ENCODE measurements at regions not wholly inside any gene's neighbourhood (a gene's known extent, or its start where the extent isn't known, plus 50 kb on each side); places are given as distances from the start of the nearest gene placed in this dataset.

- Histone ChIP-seq H3K9me2 (replicated peaks; ENCODE audit: insufficient read depth, low read length) (no peaks in the 10 kb centered on the region), H3K79me2 (ENCODE audit: low read length) (no peaks in the 10 kb centered on the region), H3K9me3 (ENCODE audit: low read length) (peaks cover 48% of the 10 kb centered on the region), H3K27me3 (ENCODE audit: low read length) (no peaks in the 10 kb centered on the region), H3K36me3 (ENCODE audit: insufficient read depth, low read length) (no peaks in the 10 kb centered on the region), H3K9ac (ENCODE audit: low read length) (no peak overlapping the region), H3K4me3 (ENCODE audit: low read length) (no peak overlapping the region), H3K27ac (ENCODE audit: low read length) (no peak overlapping the region), H4K20me1 (ENCODE audit: insufficient read depth, low read depth, low read length) (no peaks in the 10 kb centered on the region), H3K4me2 (ENCODE audit: low read depth, low read length, poor library complexity, severe bottlenecking) (no peak overlapping the region), H2AFZ (ENCODE audit: low read length) (no peak overlapping the region), H3K4me1 (ENCODE audit: low read length) (no peaks in the 10 kb centered on the region)
- no peak for DNase-seq
Measured at GRCh38 chr3:190995156-190995555, 132.7 kb upstream of the GMNC start.

GRCh38 chr3:190990898-190991297 is 128.4 kb upstream of the GMNC start:
- H2AFZ ChIP-seq (ENCODE audit: low read length): no peak overlapping the region
- no peaks in the 10 kb centered on the region for H3K27me3 ChIP-seq (ENCODE audit: low read length)
- H4K20me1 ChIP-seq (ENCODE audit: insufficient read depth, low read depth, low read length): no peaks in the 10 kb centered on the region
- H3K9ac ChIP-seq (ENCODE audit: low read length): no peak overlapping the region
- no peak overlapping the region for H3K4me3 ChIP-seq (ENCODE audit: low read length)
- no peaks in the 10 kb centered on the region for H3K79me2 ChIP-seq (ENCODE audit: low read length)
- no peaks in the 10 kb centered on the region for H3K4me1 ChIP-seq (ENCODE audit: low read length)
- no peak overlapping the region for H3K4me2 ChIP-seq (ENCODE audit: low read depth, low read length, poor library complexity, severe bottlenecking)
- no peak overlapping the region for H3K27ac ChIP-seq (ENCODE audit: low read length)
- H3K36me3 ChIP-seq (ENCODE audit: insufficient read depth, low read length): no peaks in the 10 kb centered on the region
- no peak for DNase-seq
- H3K9me2 ChIP-seq (replicated peaks; ENCODE audit: insufficient read depth, low read length): no peaks in the 10 kb centered on the region
- peaks cover 70% of the 10 kb centered on the region for H3K9me3 ChIP-seq (ENCODE audit: low read length)

- no peak overlapping the region for H2AFZ ChIP-seq (ENCODE audit: low read length)
Measured at GRCh38 chr3:190989218-190989617, 126.7 kb upstream of the GMNC start.

GRCh38 chr3:190988102-190988501 is 125.6 kb upstream of the GMNC start:
- no peak overlapping the region for H3K4me2 ChIP-seq (ENCODE audit: low read depth, low read length, poor library complexity, severe bottlenecking)
- H3K27ac ChIP-seq (ENCODE audit: low read length): no peak overlapping the region
- H3K79me2 ChIP-seq (ENCODE audit: low read length): no peaks in the 10 kb centered on the region
- H3K9ac ChIP-seq (ENCODE audit: low read length): no peak overlapping the region
- no peaks in the 10 kb centered on the region for H3K36me3 ChIP-seq (ENCODE audit: insufficient read depth, low read length)
- H3K4me1 ChIP-seq (ENCODE audit: low read length): no peaks in the 10 kb centered on the region
- H3K9me3 ChIP-seq (ENCODE audit: low read length): peaks cover 59% of the 10 kb centered on the region
- no peaks in the 10 kb centered on the region for H3K27me3 ChIP-seq (ENCODE audit: low read length)
- no peaks in the 10 kb centered on the region for H4K20me1 ChIP-seq (ENCODE audit: insufficient read depth, low read depth, low read length)
- H2AFZ ChIP-seq (ENCODE audit: low read length): no peak overlapping the region
- no peaks in the 10 kb centered on the region for H3K9me2 ChIP-seq (replicated peaks; ENCODE audit: insufficient read depth, low read length)
- DNase-seq: no peak
- no peak overlapping the region for H3K4me3 ChIP-seq (ENCODE audit: low read length)

More at GRCh38 chr3:190989218-190989617, 126.7 kb upstream of the GMNC start:
- Histone ChIP-seq H3K79me2 (ENCODE audit: low read length) (no peaks in the 10 kb centered on the region), H3K4me3 (ENCODE audit: low read length) (no peak overlapping the region), H3K27ac (ENCODE audit: low read length) (no peak overlapping the region), H3K9me3 (ENCODE audit: low read length) (peaks cover 60% of the 10 kb centered on the region), H3K9me2 (replicated peaks; ENCODE audit: insufficient read depth, low read length) (no peaks in the 10 kb centered on the region), H4K20me1 (ENCODE audit: insufficient read depth, low read depth, low read length) (no peaks in the 10 kb centered on the region), H3K36me3 (ENCODE audit: insufficient read depth, low read length) (no peaks in the 10 kb centered on the region), H3K4me1 (ENCODE audit: low read length) (no peaks in the 10 kb centered on the region), H3K27me3 (ENCODE audit: low read length) (no peaks in the 10 kb centered on the region), H3K9ac (ENCODE audit: low read length) (no peak overlapping the region), H3K4me2 (ENCODE audit: low read depth, low read length, poor library complexity, severe bottlenecking) (no peak overlapping the region)
- no peak for DNase-seq

GRCh38 chr3:190984502-190985244 is 122.2 kb upstream of the GMNC start:
- Histone ChIP-seq H3K9ac (ENCODE audit: low read length) (no peak overlapping the region), H4K20me1 (ENCODE audit: insufficient read depth, low read depth, low read length) (no peaks in the 10 kb centered on the region), H3K9me3 (ENCODE audit: low read length) (peaks cover 49% of the 10 kb centered on the region), H3K36me3 (ENCODE audit: insufficient read depth, low read length) (no peaks in the 10 kb centered on the region), H3K4me2 (ENCODE audit: low read depth, low read length, poor library complexity, severe bottlenecking) (no peak overlapping the region), H3K4me3 (ENCODE audit: low read length) (no peak overlapping the region), H2AFZ (ENCODE audit: low read length) (no peak overlapping the region), H3K27me3 (ENCODE audit: low read length) (no peaks in the 10 kb centered on the region), H3K4me1 (ENCODE audit: low read length) (no peaks in the 10 kb centered on the region), H3K9me2 (replicated peaks; ENCODE audit: insufficient read depth, low read length) (no peaks in the 10 kb centered on the region), H3K27ac (ENCODE audit: low read length) (no peak overlapping the region), H3K79me2 (ENCODE audit: low read length) (no peaks in the 10 kb centered on the region)
- DNase-seq: no peak

GRCh38 chr3:190983875-190984274 is 121.4 kb upstream of the GMNC start:
- Histone ChIP-seq H3K9me2 (replicated peaks; ENCODE audit: insufficient read depth, low read length) (no peaks in the 10 kb centered on the region), H3K9me3 (ENCODE audit: low read length) (peaks cover 46% of the 10 kb centered on the region), H3K27ac (ENCODE audit: low read length) (no peak overlapping the region), H3K79me2 (ENCODE audit: low read length) (no peaks in the 10 kb centered on the region), H3K4me3 (ENCODE audit: low read length) (no peak overlapping the region), H3K9ac (ENCODE audit: low read length) (no peak overlapping the region), H2AFZ (ENCODE audit: low read length) (no peak overlapping the region), H3K36me3 (ENCODE audit: insufficient read depth, low read length) (no peaks in the 10 kb centered on the region), H3K4me1 (ENCODE audit: low read length) (no peaks in the 10 kb centered on the region), H4K20me1 (ENCODE audit: insufficient read depth, low read depth, low read length) (no peaks in the 10 kb centered on the region), H3K27me3 (ENCODE audit: low read length) (no peaks in the 10 kb centered on the region), H3K4me2 (ENCODE audit: low read depth, low read length, poor library complexity, severe bottlenecking) (no peak overlapping the region)
- no peak for DNase-seq

GRCh38 chr3:190973771-190974170 is 111.3 kb upstream of the GMNC start:
- peaks cover 22% of the 10 kb centered on the region for H3K9me3 ChIP-seq (ENCODE audit: low read length)
- H3K4me1 ChIP-seq (ENCODE audit: low read length): no peaks in the 10 kb centered on the region
- no peak overlapping the region for H2AFZ ChIP-seq (ENCODE audit: low read length)
- H3K9ac ChIP-seq (ENCODE audit: low read length): no peak overlapping the region
- H3K27ac ChIP-seq (ENCODE audit: low read length): no peak overlapping the region
- no peak for DNase-seq
- H3K4me2 ChIP-seq (ENCODE audit: low read depth, low read length, poor library complexity, severe bottlenecking): no peak overlapping the region
- no peaks in the 10 kb centered on the region for H4K20me1 ChIP-seq (ENCODE audit: insufficient read depth, low read depth, low read length)
- no peaks in the 10 kb centered on the region for H3K79me2 ChIP-seq (ENCODE audit: low read length)
- no peaks in the 10 kb centered on the region for H3K36me3 ChIP-seq (ENCODE audit: insufficient read depth, low read length)
- H3K4me3 ChIP-seq (ENCODE audit: low read length): no peak overlapping the region
- no peaks in the 10 kb centered on the region for H3K9me2 ChIP-seq (replicated peaks; ENCODE audit: insufficient read depth, low read length)
- H3K27me3 ChIP-seq (ENCODE audit: low read length): no peaks in the 10 kb centered on the region; the same call in 1 of the 2 replicates

GRCh38 chr3:190972840-190973270 is 110.4 kb upstream of the GMNC start:
- H3K4me3 ChIP-seq (ENCODE audit: low read length): no peak overlapping the region
- H3K27me3 ChIP-seq (ENCODE audit: low read length): no peaks in the 10 kb centered on the region; the same call in 1 of the 2 replicates
- no peak overlapping the region for H3K9ac ChIP-seq (ENCODE audit: low read length)
- H3K4me1 ChIP-seq (ENCODE audit: low read length): no peaks in the 10 kb centered on the region
- no peaks in the 10 kb centered on the region for H3K79me2 ChIP-seq (ENCODE audit: low read length)
- DNase-seq: no peak
- no peaks in the 10 kb centered on the region for H3K9me2 ChIP-seq (replicated peaks; ENCODE audit: insufficient read depth, low read length)
- H3K4me2 ChIP-seq (ENCODE audit: low read depth, low read length, poor library complexity, severe bottlenecking): no peak overlapping the region
- peaks cover 31% of the 10 kb centered on the region for H3K9me3 ChIP-seq (ENCODE audit: low read length)
- H3K27ac ChIP-seq (ENCODE audit: low read length): no peak overlapping the region
- no peaks in the 10 kb centered on the region for H3K36me3 ChIP-seq (ENCODE audit: insufficient read depth, low read length)
- H4K20me1 ChIP-seq (ENCODE audit: insufficient read depth, low read depth, low read length): no peaks in the 10 kb centered on the region
- H2AFZ ChIP-seq (ENCODE audit: low read length): no peak overlapping the region

Measured in Karpas-422 (cell line).